ENCODE measurements at regions not wholly inside any gene's neighbourhood (a gene's known extent, or its start where the extent isn't known, plus 50 kb on each side); places are given as distances from the start of the nearest gene placed in this dataset.
A peak's percentile ranks its signal among the peaks of the same experiment; 100 is the strongest.

DNA sequence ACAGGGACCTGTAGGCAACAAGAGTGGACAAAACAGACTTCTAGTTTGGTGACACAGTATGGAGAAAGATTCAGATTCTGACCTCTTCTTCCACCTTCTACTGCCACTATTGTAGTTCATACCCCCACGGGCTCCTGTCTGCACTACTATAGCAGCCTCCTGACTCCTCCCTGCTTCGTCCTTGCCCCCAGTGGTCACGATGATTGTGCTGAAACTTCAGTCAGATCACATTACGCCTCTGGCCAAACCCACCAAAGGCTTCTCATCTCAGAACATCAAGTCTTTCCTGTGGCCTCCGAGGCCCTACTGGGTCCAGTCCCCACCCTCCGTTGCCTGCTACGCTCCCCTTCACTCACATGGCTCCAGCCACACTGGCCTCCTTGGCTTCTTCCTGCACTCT is 147.6 kb downstream of the CYP26B1 start:
- Mint-ChIP-seq H3K4me3 (no peak overlapping the region), H3K4me1 (peaks cover 13% of the 10 kb centered on the region), H3K27ac (no peak overlapping the region), H3K9me3 (no peaks in the 10 kb centered on the region), H3K27me3 (ENCODE audit: low read depth, poor library complexity) (peaks cover 7% of the 10 kb centered on the region), H3K36me3 (ENCODE audit: low read depth) (no peaks in the 10 kb centered on the region)
- DNase-seq: no peak
- TF ChIP-seq, protein P1, sequence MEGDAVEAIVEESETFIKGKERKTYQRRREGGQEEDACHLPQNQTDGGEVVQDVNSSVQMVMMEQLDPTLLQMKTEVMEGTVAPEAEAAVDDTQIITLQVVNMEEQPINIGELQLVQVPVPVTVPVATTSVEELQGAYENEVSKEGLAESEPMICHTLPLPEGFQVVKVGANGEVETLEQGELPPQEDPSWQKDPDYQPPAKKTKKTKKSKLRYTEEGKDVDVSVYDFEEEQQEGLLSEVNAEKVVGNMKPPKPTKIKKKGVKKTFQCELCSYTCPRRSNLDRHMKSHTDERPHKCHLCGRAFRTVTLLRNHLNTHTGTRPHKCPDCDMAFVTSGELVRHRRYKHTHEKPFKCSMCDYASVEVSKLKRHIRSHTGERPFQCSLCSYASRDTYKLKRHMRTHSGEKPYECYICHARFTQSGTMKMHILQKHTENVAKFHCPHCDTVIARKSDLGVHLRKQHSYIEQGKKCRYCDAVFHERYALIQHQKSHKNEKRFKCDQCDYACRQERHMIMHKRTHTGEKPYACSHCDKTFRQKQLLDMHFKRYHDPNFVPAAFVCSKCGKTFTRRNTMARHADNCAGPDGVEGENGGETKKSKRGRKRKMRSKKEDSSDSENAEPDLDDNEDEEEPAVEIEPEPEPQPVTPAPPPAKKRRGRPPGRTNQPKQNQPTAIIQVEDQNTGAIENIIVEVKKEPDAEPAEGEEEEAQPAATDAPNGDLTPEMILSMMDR (IDR thresholded peaks at IDR 0.05): no peak

DNA sequence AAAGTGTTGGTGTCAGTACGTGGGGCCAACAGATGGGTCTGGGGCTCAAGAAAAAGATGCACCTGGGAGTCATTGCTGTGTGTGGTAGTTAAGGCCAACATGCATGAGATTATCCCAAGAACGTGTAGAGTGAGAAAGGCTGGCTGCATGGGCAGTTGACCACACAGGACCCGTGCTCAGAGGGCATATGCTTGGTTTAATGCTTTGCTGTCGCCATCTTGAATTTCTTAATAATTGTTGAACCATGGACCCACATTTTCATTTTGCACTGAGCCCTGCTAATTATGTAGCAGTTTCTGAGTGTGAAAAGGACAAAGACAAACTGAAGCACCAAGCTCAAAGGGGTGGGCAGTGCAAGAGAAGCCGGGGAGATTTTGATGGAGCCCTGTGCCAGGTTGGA is 148.1 kb downstream of the CYP26B1 start:
- Mint-ChIP-seq H3K36me3 (ENCODE audit: low read depth) (no peaks in the 10 kb centered on the region), H3K27me3 (ENCODE audit: low read depth, poor library complexity) (peaks cover 7% of the 10 kb centered on the region), H3K9me3 (no peaks in the 10 kb centered on the region)

DNA sequence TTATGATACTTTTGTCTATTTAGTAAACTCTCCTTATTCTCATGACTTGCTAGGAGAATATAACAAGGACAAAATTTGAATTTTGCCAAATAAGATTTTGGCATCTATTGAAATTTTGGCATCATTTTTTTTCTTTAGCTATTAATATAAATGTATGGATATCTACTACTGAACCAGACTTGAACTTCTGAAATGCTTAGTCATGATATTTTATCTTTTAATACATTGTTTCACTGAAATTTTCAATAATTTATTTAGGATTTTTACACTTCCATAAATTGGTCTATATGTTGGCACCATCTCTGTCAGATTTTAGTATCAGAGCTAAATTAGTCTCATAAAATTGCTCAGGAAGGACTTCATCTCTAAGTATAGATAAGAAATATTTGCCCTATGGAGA is 149.8 kb downstream of the CYP26B1 start:
- H3K27me3 Mint-ChIP-seq (ENCODE audit: low read depth, poor library complexity): peaks cover 5% of the 10 kb centered on the region

More for the DNA sequence above, 148.1 kb downstream of the CYP26B1 start:
- peaks cover 13% of the 10 kb centered on the region for H3K4me1 Mint-ChIP-seq
- no peak for DNase-seq
- no peak overlapping the region for H3K27ac Mint-ChIP-seq
- TF ChIP-seq, protein P1 (IDR thresholded peaks at IDR 0.05): no peak
- H3K4me3 Mint-ChIP-seq: no peak overlapping the region

DNA sequence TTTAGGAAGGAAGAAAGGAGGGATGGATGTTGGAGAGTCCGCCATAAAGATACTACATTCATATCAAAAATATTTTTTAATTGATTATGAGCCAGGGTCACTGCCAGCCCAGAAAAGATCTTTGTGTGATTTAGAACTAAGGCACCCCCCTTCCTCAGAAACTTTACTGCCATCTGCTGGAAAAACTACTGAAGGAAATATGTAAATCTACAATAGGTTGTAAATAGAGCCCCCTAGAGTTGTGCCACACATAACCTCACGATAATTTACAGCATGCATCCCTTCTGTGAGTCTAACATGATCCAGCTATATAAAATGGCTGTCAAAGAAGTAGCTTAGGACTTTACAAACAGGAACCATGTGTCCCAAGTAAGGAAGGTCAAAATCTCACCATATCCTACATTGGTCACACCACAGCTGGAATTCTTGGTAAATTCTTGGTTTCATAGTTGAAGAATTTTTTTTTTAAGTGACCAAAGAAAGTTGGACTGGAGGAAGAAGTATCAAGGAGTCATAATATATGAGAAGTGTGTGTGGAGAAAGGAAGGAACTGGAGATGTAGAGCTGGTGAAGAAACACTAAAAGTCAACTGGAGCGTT is 152.5 kb downstream of the CYP26B1 start:
- Mint-ChIP-seq H3K27me3 (ENCODE audit: low read depth, poor library complexity) (peaks cover 16% of the 10 kb centered on the region), H3K27ac (no peak overlapping the region), H3K9me3 (no peaks in the 10 kb centered on the region), H3K36me3 (ENCODE audit: low read depth) (no peaks in the 10 kb centered on the region), H3K4me3 (no peak overlapping the region), H3K4me1 (peaks cover 7% of the 10 kb centered on the region)
- TF ChIP-seq, protein P1 (IDR thresholded peaks at IDR 0.05): peak; percentile 31
- DNase-seq: no peak

More for the DNA sequence above, 149.8 kb downstream of the CYP26B1 start:
- no peak for DNase-seq
- TF ChIP-seq, protein P1 (IDR thresholded peaks at IDR 0.05): no peak
- no peaks in the 10 kb centered on the region for H3K9me3 Mint-ChIP-seq
- H3K27ac Mint-ChIP-seq: no peak overlapping the region
- peaks cover 13% of the 10 kb centered on the region for H3K4me1 Mint-ChIP-seq
- no peak overlapping the region for H3K4me3 Mint-ChIP-seq
- H3K36me3 Mint-ChIP-seq (ENCODE audit: low read depth): no peaks in the 10 kb centered on the region

DNA sequence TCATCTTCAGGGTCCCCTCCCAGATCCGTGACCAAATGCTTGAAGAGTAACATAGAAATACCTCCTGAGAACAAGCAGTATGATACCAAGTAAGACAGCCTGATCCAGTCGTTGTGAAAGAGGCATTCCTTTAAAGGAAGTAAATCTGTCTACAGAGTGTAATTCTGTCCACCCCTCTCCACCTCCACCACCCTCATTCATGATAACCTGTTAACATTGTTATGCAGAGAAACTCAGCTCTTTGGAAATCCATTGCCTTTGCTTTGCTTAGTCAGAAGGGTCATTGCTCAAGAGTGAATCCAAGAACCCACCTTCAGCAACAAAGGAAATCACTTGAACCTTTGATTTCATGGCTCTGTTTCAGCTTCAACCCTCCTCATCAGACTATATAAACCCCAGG is 155.6 kb downstream of the CYP26B1 start:
- Mint-ChIP-seq H3K9me3 (no peaks in the 10 kb centered on the region), H3K4me1 (no peaks in the 10 kb centered on the region), H3K36me3 (ENCODE audit: low read depth) (no peaks in the 10 kb centered on the region), H3K4me3 (no peak overlapping the region), H3K27me3 (ENCODE audit: low read depth, poor library complexity) (peaks cover 19% of the 10 kb centered on the region), H3K27ac (no peak overlapping the region)
- TF ChIP-seq, protein P1 (IDR thresholded peaks at IDR 0.05): no peak
- no peak for DNase-seq

DNA sequence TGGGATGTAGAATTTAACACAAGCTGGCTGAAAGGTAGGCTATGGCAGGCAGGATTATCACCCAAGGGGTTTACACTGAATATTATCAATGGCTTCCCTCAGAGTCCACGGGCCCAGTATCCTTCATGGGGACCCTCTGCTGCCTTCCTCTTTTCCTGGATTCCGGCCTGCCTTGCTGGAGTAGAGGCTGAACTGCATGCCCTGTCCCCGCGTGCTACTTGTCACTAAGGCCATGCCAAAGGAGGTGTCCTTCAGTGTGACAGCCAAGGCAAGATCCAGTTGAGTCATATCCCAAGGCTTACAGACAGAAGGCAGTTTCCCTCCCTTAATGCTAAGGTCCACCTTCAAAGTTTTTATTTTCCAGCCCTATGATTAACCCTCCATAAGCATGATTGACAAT is 156.3 kb downstream of the CYP26B1 start:
- Mint-ChIP-seq H3K4me1 (no peaks in the 10 kb centered on the region), H3K27ac (no peak overlapping the region), H3K9me3 (no peaks in the 10 kb centered on the region), H3K36me3 (ENCODE audit: low read depth) (no peaks in the 10 kb centered on the region), H3K27me3 (ENCODE audit: low read depth, poor library complexity) (peaks cover 19% of the 10 kb centered on the region), H3K4me3 (no peak overlapping the region)
- no peak for DNase-seq
- TF ChIP-seq, protein P1 (IDR thresholded peaks at IDR 0.05): no peak

Data from nephron progenitor cell (in vitro differentiated cells).